ENCODE measurements at regions not wholly inside any gene's neighbourhood (a gene's known extent, or its start where the extent isn't known, plus 50 kb on each side); places are given as distances from the start of the nearest gene placed in this dataset.

DNA sequence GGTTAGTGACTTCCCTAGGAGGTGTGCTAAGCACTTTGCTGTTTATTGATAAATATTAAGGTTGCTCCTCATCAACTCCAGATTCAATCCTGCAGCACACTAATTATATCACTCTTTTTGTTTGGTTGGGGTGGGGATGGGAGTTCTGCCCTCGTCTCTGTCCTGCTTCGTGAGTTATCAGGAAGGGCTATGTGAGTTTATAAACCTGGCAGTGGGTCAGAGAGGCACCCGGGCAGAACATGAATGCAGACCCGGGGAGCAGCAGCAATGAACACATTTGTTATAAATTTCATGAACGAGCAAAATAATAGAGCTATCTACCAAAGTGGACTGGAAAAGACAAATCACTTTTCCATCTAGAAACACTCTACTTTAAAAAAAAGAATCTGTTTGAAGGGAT is 125.5 kb upstream of the WWC1 start:
- TF ChIP-seq, protein P1, sequence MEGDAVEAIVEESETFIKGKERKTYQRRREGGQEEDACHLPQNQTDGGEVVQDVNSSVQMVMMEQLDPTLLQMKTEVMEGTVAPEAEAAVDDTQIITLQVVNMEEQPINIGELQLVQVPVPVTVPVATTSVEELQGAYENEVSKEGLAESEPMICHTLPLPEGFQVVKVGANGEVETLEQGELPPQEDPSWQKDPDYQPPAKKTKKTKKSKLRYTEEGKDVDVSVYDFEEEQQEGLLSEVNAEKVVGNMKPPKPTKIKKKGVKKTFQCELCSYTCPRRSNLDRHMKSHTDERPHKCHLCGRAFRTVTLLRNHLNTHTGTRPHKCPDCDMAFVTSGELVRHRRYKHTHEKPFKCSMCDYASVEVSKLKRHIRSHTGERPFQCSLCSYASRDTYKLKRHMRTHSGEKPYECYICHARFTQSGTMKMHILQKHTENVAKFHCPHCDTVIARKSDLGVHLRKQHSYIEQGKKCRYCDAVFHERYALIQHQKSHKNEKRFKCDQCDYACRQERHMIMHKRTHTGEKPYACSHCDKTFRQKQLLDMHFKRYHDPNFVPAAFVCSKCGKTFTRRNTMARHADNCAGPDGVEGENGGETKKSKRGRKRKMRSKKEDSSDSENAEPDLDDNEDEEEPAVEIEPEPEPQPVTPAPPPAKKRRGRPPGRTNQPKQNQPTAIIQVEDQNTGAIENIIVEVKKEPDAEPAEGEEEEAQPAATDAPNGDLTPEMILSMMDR (IDR thresholded peaks at IDR 0.05; ENCODE audit: low read depth, low read length), result no peak
- no peak for TF ChIP-seq MYC (IDR thresholded peaks at IDR 0.05; ENCODE audit: low read depth, low read length)

Measured in NB4 (cell line).